Endothelial cell of umbilical vein (primary cell): ENCODE measurements at regions not wholly inside any gene's neighbourhood (a gene's known extent, or its start where the extent isn't known, plus 50 kb on each side); places are given as distances from the start of the nearest gene placed in this dataset.

Experiments
- BruUV-seq: library from RNA; stranded (reverse); fragments of 400-500 nt; replicated peaks from 2 replicates; lab custom pipeline; 2021; lab: Mats Ljungman, UMichigan
- CTCF ChIA-PET: fragments of 300-600, 350-600 bp; sonication (Branson Sonifier 250); formaldehyde crosslinking; loops from one replicate; lab custom pipeline; 2021; ENCODE audit warnings: antibody characterized with exemption, inconsistent platforms; lab: Charles Lee
- POLR2A ChIA-PET: fragments of 300-600, 350-600 bp; sonication (Branson Sonifier 250); formaldehyde crosslinking; loops from one replicate; lab custom pipeline; 2021; ENCODE audit warnings: antibody characterized with exemption, inconsistent platforms; lab: Charles Lee
- DNase-seq: peaks from one replicate; pipeline ENCODE4 v3.0.0-alpha.2; 2011; ENCODE audit warnings: low read depth, low spot score
- FAIRE-seq: peaks from 2 replicates; lab custom pipeline; 2011; peaks lifted over from hg19 to GRCh38; lab: Jason Lieb, UNC
- H2AFZ ChIP-seq: 2 replicates; pipeline ENCODE4 v1.6.0; 2012; ENCODE audit warnings: low read depth, low read length, control low read depth, inconsistent platforms
- H3K27ac ChIP-seq: 2 replicates; pipeline ENCODE4 v1.5.1; 2011; ENCODE audit warnings: low read depth, mild to moderate bottlenecking, control low read depth, low read length, moderate library complexity; ENCODE audit not compliant: insufficient read depth
- H3K27me3 ChIP-seq, 2 experiments: 2 replicates each; pipeline versions ENCODE4 v1.6.0 to v1.6.1; 2011; ENCODE audit warnings: low read length in 2 of 2, mixed read lengths in 1 of 2; ENCODE audit not compliant: control insufficient read depth in 2 of 2, insufficient read depth in 2 of 2
- H3K36me3 ChIP-seq, 2 experiments: 2 replicates in 1 of 2; 3 replicates in 1 of 2; pipeline ENCODE4 v1.5.1; 2011; ENCODE audit warnings: low read length in 2 of 2, mild to moderate bottlenecking in 1 of 2, moderate library complexity in 1 of 2; ENCODE audit not compliant: control insufficient read depth in 2 of 2, insufficient read depth in 2 of 2; ENCODE audit errors: extremely low read depth in 1 of 2
- H3K4me1 ChIP-seq: 3 replicates; pipeline ENCODE4 v1.5.1; 2011; ENCODE audit warnings: mild to moderate bottlenecking, low read length; ENCODE audit not compliant: control insufficient read depth, insufficient read depth; ENCODE audit errors: extremely low read depth
- H3K4me2 ChIP-seq: 2 replicates; pipeline ENCODE4 v1.6.1; 2011; ENCODE audit warnings: low read length, control low read depth, mixed read lengths; ENCODE audit not compliant: insufficient read depth
- H3K4me3 ChIP-seq, 3 experiments: fragments of 200-600 bp in 1 of 3; sonication (generic), shearing (Covaris generic) in 1 of 3; replicated peaks in 1 of 3; 2 replicates each; pipeline ENCODE4 v1.5.1; 2011 to 2016; ENCODE audit warnings: control low read depth in 3 of 3, low read length in 3 of 3, mild to moderate bottlenecking in 2 of 3, inconsistent platforms in 1 of 3, low read depth in 1 of 3, moderate library complexity in 1 of 3; ENCODE audit not compliant: insufficient read depth in 1 of 3
- H3K79me2 ChIP-seq: 2 replicates; pipeline ENCODE4 v1.6.0; 2012; ENCODE audit warnings: low read length, inconsistent platforms; ENCODE audit not compliant: control insufficient read depth, insufficient read depth
- H3K9ac ChIP-seq: replicated peaks from 2 replicates; pipeline ENCODE3; 2011; ENCODE audit warnings: low read length, control low read depth; ENCODE audit not compliant: insufficient read depth; ENCODE audit errors: extremely low read depth
- H3K9me1 ChIP-seq: replicated peaks from 3 replicates; pipeline ENCODE4 v1.6.0; 2011; ENCODE audit warnings: mild to moderate bottlenecking, low read length; ENCODE audit not compliant: control insufficient read depth, insufficient read depth; ENCODE audit errors: extremely low read depth
- H3K9me3 ChIP-seq: replicated peaks from 2 replicates; pipeline ENCODE4 v1.5.1; 2012; ENCODE audit warnings: low read length, inconsistent platforms; ENCODE audit not compliant: control insufficient read depth, insufficient read depth
- H4K20me1 ChIP-seq: replicated peaks from 2 replicates; pipeline ENCODE3; 2011; ENCODE audit warnings: mild to moderate bottlenecking, low read length; ENCODE audit not compliant: control insufficient read depth, insufficient read depth; ENCODE audit errors: extremely low read depth
- EZH2 ChIP-seq: IDR thresholded peaks from 2 replicates; pipeline ENCODE4 v1.6.1; 2012; ENCODE audit warnings: borderline replicate concordance, low read depth, mild to moderate bottlenecking, moderate library complexity, low read length, inconsistent platforms; ENCODE audit not compliant: severe bottlenecking
- FOS ChIP-seq: IDR thresholded peaks from 2 replicates; pipeline ENCODE4 v1.6.1; 2011; ENCODE audit warnings: mild to moderate bottlenecking, low read length, moderate library complexity, borderline replicate concordance; ENCODE audit not compliant: insufficient read depth
- GATA2 ChIP-seq: IDR thresholded peaks from 2 replicates; pipeline ENCODE4 v1.7.0; 2011; ENCODE audit warnings: low read depth, mild to moderate bottlenecking, moderate library complexity, mixed read lengths, low read length; ENCODE audit not compliant: insufficient read length, insufficient read depth
- JUN ChIP-seq: IDR thresholded peaks from 2 replicates; pipeline ENCODE4 v1.6.1; 2011; ENCODE audit warnings: borderline replicate concordance, low read depth; ENCODE audit not compliant: insufficient read length, insufficient read depth
- MYC ChIP-seq: IDR thresholded peaks from one replicate; pipeline ENCODE4 v1.6.1; 2011; ENCODE audit warnings: mild to moderate bottlenecking, low read depth, low read length
- POLR2A ChIP-seq: IDR thresholded peaks from 2 replicates; pipeline ENCODE4 v1.6.1; 2012; ENCODE audit warnings: low read depth, mild to moderate bottlenecking, control low read depth, low read length
- POLR2AphosphoS5 ChIP-seq: IDR thresholded peaks from 2 replicates; pipeline ENCODE4 v1.6.1; 2012; ENCODE audit warnings: low read depth, mild to moderate bottlenecking, control low read depth, low read length, moderate library complexity; ENCODE audit not compliant: insufficient read depth
- dilution Hi-C: fragments of 300-500 bp; cut with MboI; formaldehyde crosslinking; loops from one replicate; pipeline ENCODE4 v1.15.0; 2019; ENCODE audit warnings: low sequenced_read_pairs; ENCODE audit not compliant: extremely low pct_ligation_motif_present
- intact Hi-C: fragments of 100-400 bp; cut with micrococcal nuclease; formaldehyde crosslinking; loops from one replicate; pipeline ENCODE4 v1.10.0; 2022
- TF ChIP-seq, protein P1 (sequence below): IDR thresholded peaks from 2 replicates; pipeline ENCODE4 v1.6.1; 2011; ENCODE audit not compliant: insufficient read depth, insufficient read length
- TF ChIP-seq, protein P2 (sequence below), 2 donors: IDR thresholded peaks; 1 replicate in 1 of 2; 2 replicates in 1 of 2; pipeline ENCODE4 v1.5.1; 2011; ENCODE audit warnings: low read length in 2 of 2, mild to moderate bottlenecking in 2 of 2, moderate library complexity in 2 of 2, control low read depth in 1 of 2, inconsistent platforms in 1 of 2, low read depth in 1 of 2; ENCODE audit not compliant: insufficient read depth in 1 of 2; ENCODE audit errors: extremely low read depth in 1 of 2

GRCh38 chr1:119298687-119299303 lies 69.8 kb upstream of the HAO2 start:
- dilution Hi-C loops: no loop called here
- no TSS peak for BruUV-seq
- no peaks in the 10 kb centered on the region for H3K4me1 ChIP-seq
- peaks cover 3 to 6% of the 10 kb centered on the region in 2 experiments for H3K27me3 ChIP-seq
- no peaks in the 10 kb centered on the region for H3K79me2 ChIP-seq
- H4K20me1 ChIP-seq: no peaks in the 10 kb centered on the region
- H3K9me3 ChIP-seq: no peaks in the 10 kb centered on the region
- H3K4me2 ChIP-seq: no peak overlapping the region
- no peak overlapping the region for H2AFZ ChIP-seq
- intact Hi-C loops: no loop called here
- no peak for DNase-seq
- ChIA-PET CTCF (interaction anchor here (0.9 to 3.0 kb wide), 2 partner anchors 13 to 24 kb away, joined by 3 to 12 read pairs; no protein-coding TSS in a partner anchor), POLR2A (no interaction called here)
- FAIRE-seq: no peak
- H3K4me3 ChIP-seq: no peak overlapping the region
- H3K9ac ChIP-seq: no peak overlapping the region
- H3K9me1 ChIP-seq: no peaks in the 10 kb centered on the region
- H3K36me3 ChIP-seq: no peaks in the 10 kb centered on the region
- no peak overlapping the region for H3K27ac ChIP-seq
- TF ChIP-seq POLR2A (no peak), GATA2 (no peak), EZH2 (no peak), MYC (no peak), POLR2AphosphoS5 (no peak), FOS (no peak), JUN (no peak)
- TF ChIP-seq, protein P1, sequence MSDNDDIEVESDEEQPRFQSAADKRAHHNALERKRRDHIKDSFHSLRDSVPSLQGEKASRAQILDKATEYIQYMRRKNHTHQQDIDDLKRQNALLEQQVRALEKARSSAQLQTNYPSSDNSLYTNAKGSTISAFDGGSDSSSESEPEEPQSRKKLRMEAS: no peak
- TF ChIP-seq, protein P2, sequence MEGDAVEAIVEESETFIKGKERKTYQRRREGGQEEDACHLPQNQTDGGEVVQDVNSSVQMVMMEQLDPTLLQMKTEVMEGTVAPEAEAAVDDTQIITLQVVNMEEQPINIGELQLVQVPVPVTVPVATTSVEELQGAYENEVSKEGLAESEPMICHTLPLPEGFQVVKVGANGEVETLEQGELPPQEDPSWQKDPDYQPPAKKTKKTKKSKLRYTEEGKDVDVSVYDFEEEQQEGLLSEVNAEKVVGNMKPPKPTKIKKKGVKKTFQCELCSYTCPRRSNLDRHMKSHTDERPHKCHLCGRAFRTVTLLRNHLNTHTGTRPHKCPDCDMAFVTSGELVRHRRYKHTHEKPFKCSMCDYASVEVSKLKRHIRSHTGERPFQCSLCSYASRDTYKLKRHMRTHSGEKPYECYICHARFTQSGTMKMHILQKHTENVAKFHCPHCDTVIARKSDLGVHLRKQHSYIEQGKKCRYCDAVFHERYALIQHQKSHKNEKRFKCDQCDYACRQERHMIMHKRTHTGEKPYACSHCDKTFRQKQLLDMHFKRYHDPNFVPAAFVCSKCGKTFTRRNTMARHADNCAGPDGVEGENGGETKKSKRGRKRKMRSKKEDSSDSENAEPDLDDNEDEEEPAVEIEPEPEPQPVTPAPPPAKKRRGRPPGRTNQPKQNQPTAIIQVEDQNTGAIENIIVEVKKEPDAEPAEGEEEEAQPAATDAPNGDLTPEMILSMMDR (IDR thresholded peaks at IDR 0.05; ENCODE audit: extremely low read depth in 1 of 2, insufficient read depth in 1 of 2, low read depth in 1 of 2, low read length in 2 of 2): no peak
